Stomach smooth muscle (tissue), 2 donors: ENCODE measurements at regions not wholly inside any gene's neighbourhood (a gene's known extent, or its start where the extent isn't known, plus 50 kb on each side); places are given as distances from the start of the nearest gene placed in this dataset.

Experiments
- H3K27ac ChIP-seq: one replicate; pipeline ENCODE4 v1.7.0; 2013; ENCODE audit warnings: mild to moderate bottlenecking, low read length, inconsistent platforms
- H3K27me3 ChIP-seq, 2 donors: one replicate each; pipeline ENCODE4 v1.7.0; 2013; ENCODE audit warnings: low read length in 2 of 2; ENCODE audit not compliant: insufficient read depth in 2 of 2, control insufficient read depth in 1 of 2
- H3K36me3 ChIP-seq, 2 donors: one replicate each; pipeline ENCODE4 v1.7.0; 2013; ENCODE audit warnings: low read length in 2 of 2; ENCODE audit not compliant: control insufficient read depth in 2 of 2, insufficient read depth in 2 of 2
- H3K4me1 ChIP-seq: one replicate; pipeline ENCODE4 v1.7.0; 2013; ENCODE audit warnings: low read length; ENCODE audit not compliant: control insufficient read depth, insufficient read depth
- H3K4me3 ChIP-seq, 2 donors: one replicate each; pipeline ENCODE4 v1.7.0; 2013; ENCODE audit warnings: low read length in 2 of 2
- H3K9ac ChIP-seq, 2 donors: one replicate each; pipeline ENCODE4 v1.7.0; 2013; ENCODE audit warnings: low read length in 2 of 2, mild to moderate bottlenecking in 1 of 2
- H3K9me3 ChIP-seq, 2 donors: one replicate each; pipeline ENCODE4 v1.7.0; 2013; ENCODE audit warnings: low read length in 2 of 2; ENCODE audit not compliant: control insufficient read depth in 2 of 2
- donor health status: healthy.
- donor health status: Pancreatic carcinoma.

DNA sequence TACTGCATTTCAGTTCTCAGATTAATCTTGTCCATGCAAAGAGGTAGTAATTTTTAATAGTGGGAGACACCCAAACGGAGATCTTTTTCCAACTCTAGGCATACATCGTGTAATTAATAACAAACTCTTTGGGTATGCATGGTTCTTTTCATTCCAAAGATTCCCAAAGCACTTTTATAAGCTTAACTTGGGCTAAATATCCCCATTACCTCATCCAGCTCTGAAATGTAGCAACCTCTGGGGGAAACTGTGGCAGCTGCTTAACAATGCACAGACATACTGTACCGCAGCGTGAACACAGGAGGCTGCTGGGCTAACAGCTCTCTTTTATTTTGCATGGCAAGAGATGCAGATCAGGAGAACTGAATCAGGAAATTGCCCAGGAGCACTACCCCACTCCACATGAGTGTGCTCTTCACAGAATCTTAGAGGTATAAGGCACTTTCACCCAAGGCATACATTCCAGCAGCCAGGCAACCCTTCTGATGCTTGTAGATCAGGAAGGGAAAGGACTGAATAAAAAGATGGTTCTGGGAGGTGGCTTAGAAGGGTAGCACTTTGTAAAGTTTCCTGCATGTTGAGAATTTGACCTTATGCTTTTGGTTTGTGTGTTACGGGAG is 114.4 kb upstream of the GLI3 start:
- no peak overlapping the region for H3K27ac ChIP-seq

DNA sequence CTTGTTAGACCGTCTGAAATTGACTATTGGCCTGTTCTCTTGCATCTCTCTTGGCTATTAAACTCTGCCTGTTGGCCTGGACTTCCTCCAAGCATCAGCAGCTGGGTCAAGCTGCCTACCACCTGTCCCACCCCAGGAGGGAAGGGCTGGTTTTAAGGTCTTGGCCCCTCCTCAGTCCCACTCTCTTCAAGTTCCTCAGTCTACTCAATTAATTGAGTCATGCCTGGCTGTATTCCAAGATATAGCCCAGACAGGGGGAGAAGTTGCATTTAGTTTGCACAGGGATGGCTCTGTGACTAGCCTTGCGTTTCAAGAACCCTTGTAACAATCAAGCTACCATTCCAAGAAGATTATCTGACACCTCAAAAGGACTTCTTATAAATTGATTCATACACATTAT is 113.8 kb upstream of the GLI3 start:
- no peak overlapping the region for H3K27ac ChIP-seq
- H3K4me1 ChIP-seq = peaks cover 27% of the 10 kb centered on the region
- no peaks in the 10 kb centered on the region for H3K36me3 ChIP-seq
- no peaks in the 10 kb centered on the region for H3K27me3 ChIP-seq
- H3K4me3 ChIP-seq = no peak overlapping the region
- no peaks in the 10 kb centered on the region for H3K9me3 ChIP-seq
- H3K9ac ChIP-seq = no peak overlapping the region

More for the DNA sequence above, 114.4 kb upstream of the GLI3 start:
- peaks cover 26% of the 10 kb centered on the region for H3K4me1 ChIP-seq
- H3K4me3 ChIP-seq = no peak overlapping the region
- H3K36me3 ChIP-seq = no peaks in the 10 kb centered on the region
- no peaks in the 10 kb centered on the region for H3K9me3 ChIP-seq
- no peak overlapping the region for H3K9ac ChIP-seq
- H3K27me3 ChIP-seq = no peaks in the 10 kb centered on the region

DNA sequence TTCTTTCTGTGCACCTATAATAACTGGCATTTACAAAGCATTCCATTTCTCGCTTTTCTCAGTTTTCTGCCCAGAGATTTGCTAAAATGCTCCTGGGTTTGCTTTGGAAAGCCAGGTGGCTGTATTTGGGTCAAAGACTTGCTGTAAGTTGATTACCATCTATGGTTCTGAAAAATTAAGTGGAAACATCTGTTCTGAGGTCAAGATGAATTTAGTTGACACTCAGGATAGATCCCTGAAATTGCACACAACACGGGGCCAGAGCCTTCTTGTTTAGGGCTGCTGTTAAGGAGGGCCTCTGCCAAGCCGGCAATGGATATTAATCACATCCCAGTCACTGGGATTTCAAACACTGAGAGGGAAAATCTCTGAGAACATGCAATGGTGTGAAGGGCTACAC is 111.6 kb upstream of the GLI3 start:
- Histone ChIP-seq H3K27ac (no peak overlapping the region), H3K9ac (no peak overlapping the region), H3K27me3 (no peaks in the 10 kb centered on the region)

DNA sequence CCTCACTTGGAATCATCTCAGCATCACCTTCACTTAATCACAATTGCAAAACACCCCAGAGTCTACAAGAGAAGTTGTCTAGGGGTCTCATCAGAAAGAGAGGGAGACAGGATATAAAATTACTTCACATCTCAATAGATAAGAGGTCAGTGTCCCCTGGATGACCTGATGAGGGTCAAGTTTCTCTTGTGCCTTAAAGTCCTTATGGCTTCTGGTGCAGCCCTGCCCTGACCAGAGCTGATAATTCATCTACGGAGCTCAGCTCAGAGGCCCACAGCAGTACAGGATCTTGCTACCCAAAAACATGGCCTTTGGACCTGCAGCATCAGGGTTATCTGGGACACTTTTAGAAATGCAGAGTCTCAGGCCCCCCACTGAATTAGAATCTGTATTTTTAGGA is 111.1 kb upstream of the GLI3 start:
- no peak overlapping the region for H3K27ac ChIP-seq

More for the DNA sequence above, 111.6 kb upstream of the GLI3 start:
- no peaks in the 10 kb centered on the region for H3K9me3 ChIP-seq
- no peak overlapping the region for H3K4me3 ChIP-seq
- H3K4me1 ChIP-seq = peaks cover 30% of the 10 kb centered on the region
- no peaks in the 10 kb centered on the region for H3K36me3 ChIP-seq

DNA sequence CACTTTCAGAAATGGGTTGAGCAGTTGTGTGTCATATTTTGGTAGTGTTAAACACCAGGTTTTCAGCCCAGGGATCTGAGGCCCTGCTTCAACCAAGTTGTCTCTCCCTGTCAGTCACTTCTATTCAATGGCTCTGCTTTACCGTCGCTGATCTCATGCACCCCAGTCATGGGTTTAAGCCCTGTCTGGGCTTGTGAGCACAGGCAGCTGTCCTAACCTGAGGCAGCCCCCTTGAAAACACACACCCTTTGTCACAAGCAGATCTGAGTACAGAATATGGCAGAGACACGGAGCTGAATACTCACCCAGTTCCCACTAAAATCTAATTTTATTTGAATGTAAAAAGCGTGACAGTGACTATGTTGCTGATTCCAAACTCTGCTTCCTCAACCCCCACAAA is 110.6 kb upstream of the GLI3 start:
- H3K4me1 ChIP-seq = peaks cover 30% of the 10 kb centered on the region
- no peak overlapping the region for H3K4me3 ChIP-seq
- H3K9me3 ChIP-seq = no peaks in the 10 kb centered on the region
- no peaks in the 10 kb centered on the region for H3K36me3 ChIP-seq
- H3K27me3 ChIP-seq = no peaks in the 10 kb centered on the region
- H3K27ac ChIP-seq = no peak overlapping the region
- H3K9ac ChIP-seq = no peak overlapping the region

More for the DNA sequence above, 111.1 kb upstream of the GLI3 start:
- H3K27me3 ChIP-seq = no peaks in the 10 kb centered on the region
- no peak overlapping the region for H3K9ac ChIP-seq
- H3K9me3 ChIP-seq = no peaks in the 10 kb centered on the region
- H3K4me1 ChIP-seq = peaks cover 30% of the 10 kb centered on the region
- no peak overlapping the region for H3K4me3 ChIP-seq
- H3K36me3 ChIP-seq = no peaks in the 10 kb centered on the region

GRCh38 chr7:42345478-42346299 is 108.7 kb upstream of the GLI3 start:
- no peak overlapping the region for H3K9ac ChIP-seq
- no peaks in the 10 kb centered on the region for H3K9me3 ChIP-seq
- H3K36me3 ChIP-seq = no peaks in the 10 kb centered on the region
- no peak overlapping the region for H3K27ac ChIP-seq
- no peak overlapping the region for H3K4me3 ChIP-seq
- H3K4me1 ChIP-seq = peaks cover 22% of the 10 kb centered on the region
- no peaks in the 10 kb centered on the region for H3K27me3 ChIP-seq

DNA sequence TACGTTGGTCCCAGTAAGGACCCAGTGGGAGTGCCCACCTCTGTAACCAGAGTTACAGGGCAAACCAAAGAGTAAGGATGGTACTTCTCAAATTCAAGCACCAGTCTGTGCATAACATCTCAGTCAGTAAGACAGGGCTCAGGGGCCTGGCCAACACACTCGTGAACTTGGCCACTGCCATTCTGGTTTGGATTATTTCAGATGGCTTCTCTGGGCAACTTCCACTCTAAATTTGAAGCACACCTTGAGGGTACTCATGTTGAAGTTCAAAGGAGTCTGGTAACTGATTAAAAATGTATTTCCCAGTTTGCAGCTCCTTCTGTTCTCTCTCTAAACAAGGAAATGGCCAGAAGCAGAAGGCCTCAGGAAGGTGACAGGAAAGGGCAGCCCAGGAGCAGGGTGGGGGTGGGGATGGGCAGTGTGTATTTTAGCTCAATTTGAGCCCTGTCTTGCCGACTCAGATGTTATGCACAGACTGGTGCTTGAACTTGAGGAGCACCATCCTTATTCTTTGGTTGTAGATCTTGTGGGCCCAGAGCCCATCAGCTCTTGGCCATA is 107.3 kb upstream of the GLI3 start:
- Histone ChIP-seq H3K4me1 (peaks cover 19% of the 10 kb centered on the region), H3K9me3 (no peaks in the 10 kb centered on the region), H3K27ac (no peak overlapping the region), H3K9ac (no peak overlapping the region), H3K36me3 (no peaks in the 10 kb centered on the region), H3K4me3 (no peak overlapping the region), H3K27me3 (no peaks in the 10 kb centered on the region)

GRCh38 chr7:42342381-42342780 is 105.4 kb upstream of the GLI3 start:
- no peak overlapping the region for H3K27ac ChIP-seq
- H3K9me3 ChIP-seq = no peaks in the 10 kb centered on the region
- peaks cover 4% of the 10 kb centered on the region for H3K4me1 ChIP-seq
- no peaks in the 10 kb centered on the region for H3K36me3 ChIP-seq
- no peak overlapping the region for H3K4me3 ChIP-seq
- no peaks in the 10 kb centered on the region for H3K27me3 ChIP-seq
- H3K9ac ChIP-seq = no peak overlapping the region

GRCh38 chr7:42340436-42340835 is 103.4 kb upstream of the GLI3 start:
- Histone ChIP-seq H3K4me1 (no peaks in the 10 kb centered on the region), H3K4me3 (no peak overlapping the region), H3K36me3 (no peaks in the 10 kb centered on the region), H3K9ac (no peak overlapping the region), H3K27ac (no peak overlapping the region), H3K9me3 (no peaks in the 10 kb centered on the region), H3K27me3 (no peaks in the 10 kb centered on the region)

DNA sequence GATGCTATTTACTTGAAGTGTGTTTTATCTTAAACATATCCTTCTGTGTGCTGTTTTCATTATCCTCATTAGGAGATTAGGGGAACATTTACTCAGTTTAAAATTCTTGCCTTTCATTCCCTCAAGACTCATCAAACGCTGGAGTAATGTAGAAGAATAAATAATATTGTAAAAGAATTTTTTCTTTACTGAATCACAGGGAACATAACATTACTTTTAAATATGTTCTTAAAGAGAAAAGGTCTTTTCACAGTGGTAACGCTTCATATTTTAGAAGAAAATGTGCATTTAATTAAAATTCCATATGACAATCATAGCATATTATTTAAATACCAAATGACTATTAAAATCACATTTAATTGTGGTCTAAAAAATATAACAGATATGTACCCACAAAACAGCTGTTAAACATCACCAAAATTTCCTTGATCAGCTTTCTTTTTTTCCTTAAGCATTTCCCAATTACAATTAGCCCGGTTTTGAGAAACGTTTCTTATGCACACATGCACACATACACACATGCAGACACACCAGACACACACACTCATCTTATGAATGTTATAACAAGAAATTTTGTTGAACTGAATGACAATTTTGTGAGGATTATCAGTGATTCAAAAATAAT is 102.0 kb upstream of the GLI3 start:
- no peak overlapping the region for H3K9ac ChIP-seq
- H3K27me3 ChIP-seq = no peaks in the 10 kb centered on the region
- no peak overlapping the region for H3K4me3 ChIP-seq
- H3K36me3 ChIP-seq = no peaks in the 10 kb centered on the region
- H3K4me1 ChIP-seq = no peaks in the 10 kb centered on the region
- no peaks in the 10 kb centered on the region for H3K9me3 ChIP-seq
- H3K27ac ChIP-seq = no peak overlapping the region
